ENCODE measurements at regions not wholly inside any gene's neighbourhood (a gene's known extent, or its start where the extent isn't known, plus 50 kb on each side); places are given as distances from the start of the nearest gene placed in this dataset.

- H3K9me3 ChIP-seq (ENCODE audit: control insufficient read depth in 3 of 3, low read length in 3 of 3), result no peaks in the 10 kb centered on the region
- H3K36me3 ChIP-seq (ENCODE audit: control insufficient read depth in 3 of 3, insufficient read depth in 3 of 3, low read length in 3 of 3), result no peaks in the 10 kb centered on the region
- no peak overlapping the region for H3K9ac ChIP-seq (ENCODE audit: low read depth in 1 of 3, low read length in 3 of 3)
- no peak overlapping the region for H3K4me3 ChIP-seq (ENCODE audit: low read length in 3 of 3)
- no peak overlapping the region for H3K27ac ChIP-seq (ENCODE audit: low read depth, low read length)
- H3K4me1 ChIP-seq (ENCODE audit: control insufficient read depth in 3 of 3, insufficient read depth in 3 of 3, low read length in 3 of 3), result no peaks in the 10 kb centered on the region
- H3K27me3 ChIP-seq (ENCODE audit: control insufficient read depth in 3 of 3, insufficient read depth in 3 of 3, low read length in 3 of 3), result no peaks in the 10 kb centered on the region
Measured at GRCh38 chr1:80044662-80045061, 1038.1 kb upstream of the ADGRL4 start.

GRCh38 chr1:80036690-80037432 lies 1030.3 kb upstream of the ADGRL4 start:
- no peaks in the 10 kb centered on the region for H3K4me1 ChIP-seq (ENCODE audit: control insufficient read depth in 3 of 3, insufficient read depth in 3 of 3, low read length in 3 of 3)

GRCh38 chr1:80023358-80023757 lies 1016.8 kb upstream of the ADGRL4 start:
- no peaks in the 10 kb centered on the region for H3K4me1 ChIP-seq (ENCODE audit: control insufficient read depth in 3 of 3, insufficient read depth in 3 of 3, low read length in 3 of 3)
- no peaks in the 10 kb centered on the region for H3K27me3 ChIP-seq (ENCODE audit: control insufficient read depth in 3 of 3, insufficient read depth in 3 of 3, low read length in 3 of 3)
- no peaks in the 10 kb centered on the region for H3K36me3 ChIP-seq (ENCODE audit: control insufficient read depth in 3 of 3, insufficient read depth in 3 of 3, low read length in 3 of 3)
- no peak overlapping the region for H3K27ac ChIP-seq (ENCODE audit: low read depth, low read length)
- H3K4me3 ChIP-seq (ENCODE audit: low read length in 3 of 3), result no peak overlapping the region
- H3K9ac ChIP-seq (ENCODE audit: low read depth in 1 of 3, low read length in 3 of 3), result no peak overlapping the region
- no peaks in the 10 kb centered on the region for H3K9me3 ChIP-seq (ENCODE audit: control insufficient read depth in 3 of 3, low read length in 3 of 3)

More at GRCh38 chr1:80036690-80037432, 1030.3 kb upstream of the ADGRL4 start:
- peaks cover 0 to 3% (median 0%) of the 10 kb centered on the region in 3 donors for H3K9me3 ChIP-seq (ENCODE audit: control insufficient read depth in 3 of 3, low read length in 3 of 3)
- H3K4me3 ChIP-seq (ENCODE audit: low read length in 3 of 3), result no peak overlapping the region
- H3K27ac ChIP-seq (ENCODE audit: low read depth, low read length), result no peak overlapping the region
- no peak overlapping the region for H3K9ac ChIP-seq (ENCODE audit: low read depth in 1 of 3, low read length in 3 of 3)
- H3K27me3 ChIP-seq (ENCODE audit: control insufficient read depth in 3 of 3, insufficient read depth in 3 of 3, low read length in 3 of 3), result no peaks in the 10 kb centered on the region
- H3K36me3 ChIP-seq (ENCODE audit: control insufficient read depth in 3 of 3, insufficient read depth in 3 of 3, low read length in 3 of 3), result no peaks in the 10 kb centered on the region

GRCh38 chr1:80021891-80022290 lies 1015.4 kb upstream of the ADGRL4 start:
- Histone ChIP-seq H3K36me3 (ENCODE audit: control insufficient read depth in 3 of 3, insufficient read depth in 3 of 3, low read length in 3 of 3) (no peaks in the 10 kb centered on the region), H3K27me3 (ENCODE audit: control insufficient read depth in 3 of 3, insufficient read depth in 3 of 3, low read length in 3 of 3) (no peaks in the 10 kb centered on the region), H3K4me1 (ENCODE audit: control insufficient read depth in 3 of 3, insufficient read depth in 3 of 3, low read length in 3 of 3) (no peaks in the 10 kb centered on the region), H3K27ac (ENCODE audit: low read depth, low read length) (no peak overlapping the region), H3K9ac (ENCODE audit: low read depth in 1 of 3, low read length in 3 of 3) (no peak overlapping the region), H3K9me3 (ENCODE audit: control insufficient read depth in 3 of 3, low read length in 3 of 3) (no peaks in the 10 kb centered on the region), H3K4me3 (ENCODE audit: low read length in 3 of 3) (no peak overlapping the region)

- H3K4me3 ChIP-seq (ENCODE audit: low read length in 3 of 3), result no peak overlapping the region
- H3K9me3 ChIP-seq (ENCODE audit: control insufficient read depth in 3 of 3, low read length in 3 of 3), result no peaks in the 10 kb centered on the region
- no peak overlapping the region for H3K27ac ChIP-seq (ENCODE audit: low read depth, low read length)
- no peak overlapping the region for H3K9ac ChIP-seq (ENCODE audit: low read depth in 1 of 3, low read length in 3 of 3)
- no peaks in the 10 kb centered on the region for H3K36me3 ChIP-seq (ENCODE audit: control insufficient read depth in 3 of 3, insufficient read depth in 3 of 3, low read length in 3 of 3)
- no peaks in the 10 kb centered on the region for H3K4me1 ChIP-seq (ENCODE audit: control insufficient read depth in 3 of 3, insufficient read depth in 3 of 3, low read length in 3 of 3)
- H3K27me3 ChIP-seq (ENCODE audit: control insufficient read depth in 3 of 3, insufficient read depth in 3 of 3, low read length in 3 of 3), result no peaks in the 10 kb centered on the region
Measured at GRCh38 chr1:80018348-80018747, 1011.8 kb upstream of the ADGRL4 start.

- Histone ChIP-seq H3K27me3 (ENCODE audit: control insufficient read depth in 3 of 3, insufficient read depth in 3 of 3, low read length in 3 of 3) (no peaks in the 10 kb centered on the region), H3K36me3 (ENCODE audit: control insufficient read depth in 3 of 3, insufficient read depth in 3 of 3, low read length in 3 of 3) (no peaks in the 10 kb centered on the region)
Measured at GRCh38 chr1:80008934-80009333, 1002.4 kb upstream of the ADGRL4 start.

GRCh38 chr1:80003250-80003649 lies 996.7 kb upstream of the ADGRL4 start:
- Histone ChIP-seq H3K9ac (ENCODE audit: low read depth in 1 of 3, low read length in 3 of 3) (no peak overlapping the region), H3K4me3 (ENCODE audit: low read length in 3 of 3) (no peak overlapping the region), H3K27me3 (ENCODE audit: control insufficient read depth in 3 of 3, insufficient read depth in 3 of 3, low read length in 3 of 3) (no peaks in the 10 kb centered on the region), H3K27ac (ENCODE audit: low read depth, low read length) (no peak overlapping the region), H3K9me3 (ENCODE audit: control insufficient read depth in 3 of 3, low read length in 3 of 3) (no peaks in the 10 kb centered on the region), H3K4me1 (ENCODE audit: control insufficient read depth in 3 of 3, insufficient read depth in 3 of 3, low read length in 3 of 3) (no peaks in the 10 kb centered on the region), H3K36me3 (ENCODE audit: control insufficient read depth in 3 of 3, insufficient read depth in 3 of 3, low read length in 3 of 3) (no peaks in the 10 kb centered on the region)

More at GRCh38 chr1:80008934-80009333, 1002.4 kb upstream of the ADGRL4 start:
- Histone ChIP-seq H3K4me3 (ENCODE audit: low read length in 3 of 3) (no peak overlapping the region), H3K4me1 (ENCODE audit: control insufficient read depth in 3 of 3, insufficient read depth in 3 of 3, low read length in 3 of 3) (no peaks in the 10 kb centered on the region), H3K9me3 (ENCODE audit: control insufficient read depth in 3 of 3, low read length in 3 of 3) (no peaks in the 10 kb centered on the region), H3K9ac (ENCODE audit: low read depth in 1 of 3, low read length in 3 of 3) (no peak overlapping the region), H3K27ac (ENCODE audit: low read depth, low read length) (no peak overlapping the region)

GRCh38 chr1:79988401-79988800 lies 981.9 kb upstream of the ADGRL4 start:
- no peaks in the 10 kb centered on the region for H3K9me3 ChIP-seq (ENCODE audit: control insufficient read depth in 3 of 3, low read length in 3 of 3)
- H3K36me3 ChIP-seq (ENCODE audit: control insufficient read depth in 3 of 3, insufficient read depth in 3 of 3, low read length in 3 of 3), result no peaks in the 10 kb centered on the region
- no peaks in the 10 kb centered on the region for H3K4me1 ChIP-seq (ENCODE audit: control insufficient read depth in 3 of 3, insufficient read depth in 3 of 3, low read length in 3 of 3)
- no peaks in the 10 kb centered on the region for H3K27me3 ChIP-seq (ENCODE audit: control insufficient read depth in 3 of 3, insufficient read depth in 3 of 3, low read length in 3 of 3)
- no peak overlapping the region for H3K27ac ChIP-seq (ENCODE audit: low read depth, low read length)
- H3K9ac ChIP-seq (ENCODE audit: low read depth in 1 of 3, low read length in 3 of 3), result no peak overlapping the region
- no peak overlapping the region for H3K4me3 ChIP-seq (ENCODE audit: low read length in 3 of 3)

- Histone ChIP-seq H3K36me3 (ENCODE audit: control insufficient read depth in 3 of 3, insufficient read depth in 3 of 3, low read length in 3 of 3) (no peaks in the 10 kb centered on the region), H3K27ac (ENCODE audit: low read depth, low read length) (no peak overlapping the region), H3K27me3 (ENCODE audit: control insufficient read depth in 3 of 3, insufficient read depth in 3 of 3, low read length in 3 of 3) (no peaks in the 10 kb centered on the region), H3K4me3 (ENCODE audit: low read length in 3 of 3) (no peak overlapping the region), H3K4me1 (ENCODE audit: control insufficient read depth in 3 of 3, insufficient read depth in 3 of 3, low read length in 3 of 3) (peaks cover 0 to 3% (median 0%) of the 10 kb centered on the region in 3 donors), H3K9ac (ENCODE audit: low read depth in 1 of 3, low read length in 3 of 3) (no peak overlapping the region), H3K9me3 (ENCODE audit: control insufficient read depth in 3 of 3, low read length in 3 of 3) (no peaks in the 10 kb centered on the region)
Measured at GRCh38 chr1:79982211-79982610, 975.7 kb upstream of the ADGRL4 start.

- Histone ChIP-seq H3K27ac (ENCODE audit: low read depth, low read length) (no peak overlapping the region), H3K36me3 (ENCODE audit: control insufficient read depth in 3 of 3, insufficient read depth in 3 of 3, low read length in 3 of 3) (no peaks in the 10 kb centered on the region), H3K27me3 (ENCODE audit: control insufficient read depth in 3 of 3, insufficient read depth in 3 of 3, low read length in 3 of 3) (no peaks in the 10 kb centered on the region), H3K4me3 (ENCODE audit: low read length in 3 of 3) (no peak overlapping the region), H3K4me1 (ENCODE audit: control insufficient read depth in 3 of 3, insufficient read depth in 3 of 3, low read length in 3 of 3) (peaks cover 0 to 3% (median 0%) of the 10 kb centered on the region in 3 donors), H3K9ac (ENCODE audit: low read depth in 1 of 3, low read length in 3 of 3) (no peak overlapping the region), H3K9me3 (ENCODE audit: control insufficient read depth in 3 of 3, low read length in 3 of 3) (no peaks in the 10 kb centered on the region)
Measured at GRCh38 chr1:79981481-79981880, 975.0 kb upstream of the ADGRL4 start.
